Thyroid gland (tissue), 4 donors: ENCODE measurements at regions not wholly inside any gene's neighbourhood (a gene's known extent, or its start where the extent isn't known, plus 50 kb on each side); places are given as distances from the start of the nearest gene placed in this dataset.

Source experiments
- DNase-seq, 2 donors: peaks; one replicate each; pipeline ENCODE4 v3.0.0-alpha.2; 2019
- H3K27ac ChIP-seq, 3 donors: fragments of 200-600 bp; sonication (generic); 1 replicate in 2 of 3; 2 replicates in 1 of 3; pipeline ENCODE4 v1.5.1; 2016 to 2019; ENCODE audit warnings: mild to moderate bottlenecking in 1 of 3, moderate library complexity in 1 of 3
- H3K27me3 ChIP-seq: fragments of 200-600 bp; sonication (generic); one replicate; pipeline ENCODE4 v1.5.1; 2019
- H3K36me3 ChIP-seq, 2 donors: fragments of 200-600 bp; sonication (generic); one replicate each; pipeline ENCODE4 v1.5.1; 2016 to 2019
- H3K4me1 ChIP-seq, 2 donors: fragments of 200-600 bp; sonication (generic); one replicate each; pipeline ENCODE4 v1.5.1; 2017 to 2019
- H3K4me3 ChIP-seq, 3 donors: fragments of 200-600 bp; sonication (generic); replicated peaks in 1 of 3; 1 replicate in 2 of 3; 2 replicates in 1 of 3; pipeline ENCODE4 v1.5.1; 2016; ENCODE audit warnings: mild to moderate bottlenecking in 1 of 3
- H3K9me3 ChIP-seq: fragments of 200-600 bp; sonication (generic); one replicate; pipeline ENCODE4 v1.5.1; 2017
- POLR2A ChIP-seq, 2 donors: fragments of 450-650 bp; IDR thresholded peaks; one replicate each; pipeline ENCODE4 v1.6.1; 2017; ENCODE audit warnings: antibody characterized with exemption in 2 of 2, mild to moderate bottlenecking in 2 of 2, moderate library complexity in 1 of 2
- WGBS, 2 donors: methylation state at CpG; one replicate each; pipeline ENCODE4 v1.1.5; 2017; 5-methylcytosine and 5-hydroxymethylcytosine counted together
- intact Hi-C: fragments of 100-400 bp; cut with DNase I; formaldehyde crosslinking; loops from one replicate; pipeline ENCODE4 v1.15.1; 2023
- TF ChIP-seq, protein P1 (sequence below), 6 experiments: fragments of 200-600 bp in 3 of 6; fragments of 450-650 bp in 3 of 6; sonication (generic) in 3 of 6; IDR thresholded peaks; one replicate each; pipeline ENCODE4 v1.5.1; 2016 to 2019; ENCODE audit warnings: antibody characterized with exemption in 6 of 6, mild to moderate bottlenecking in 2 of 6, inconsistent platforms in 1 of 6, moderate library complexity in 1 of 6

GRCh38 chr12:116358893-116359761, 81.6 kb upstream of the MED13L start:
- Histone ChIP-seq H3K4me1 (peaks cover 0 to 11% of the 10 kb centered on the region in 2 donors), H3K27me3 (no peaks in the 10 kb centered on the region), H3K27ac (peak overlapping the region; percentile 41 to 75 (median 73)), H3K9me3 (no peaks in the 10 kb centered on the region), H3K36me3 (no peaks in the 10 kb centered on the region), H3K4me3 (no peak overlapping the region)
- WGBS, 2 donors: 12 to 13% methylated on average over 10 of the region's 10 CpGs
- intact Hi-C loops: no loop called here
- TF ChIP-seq, protein P1, sequence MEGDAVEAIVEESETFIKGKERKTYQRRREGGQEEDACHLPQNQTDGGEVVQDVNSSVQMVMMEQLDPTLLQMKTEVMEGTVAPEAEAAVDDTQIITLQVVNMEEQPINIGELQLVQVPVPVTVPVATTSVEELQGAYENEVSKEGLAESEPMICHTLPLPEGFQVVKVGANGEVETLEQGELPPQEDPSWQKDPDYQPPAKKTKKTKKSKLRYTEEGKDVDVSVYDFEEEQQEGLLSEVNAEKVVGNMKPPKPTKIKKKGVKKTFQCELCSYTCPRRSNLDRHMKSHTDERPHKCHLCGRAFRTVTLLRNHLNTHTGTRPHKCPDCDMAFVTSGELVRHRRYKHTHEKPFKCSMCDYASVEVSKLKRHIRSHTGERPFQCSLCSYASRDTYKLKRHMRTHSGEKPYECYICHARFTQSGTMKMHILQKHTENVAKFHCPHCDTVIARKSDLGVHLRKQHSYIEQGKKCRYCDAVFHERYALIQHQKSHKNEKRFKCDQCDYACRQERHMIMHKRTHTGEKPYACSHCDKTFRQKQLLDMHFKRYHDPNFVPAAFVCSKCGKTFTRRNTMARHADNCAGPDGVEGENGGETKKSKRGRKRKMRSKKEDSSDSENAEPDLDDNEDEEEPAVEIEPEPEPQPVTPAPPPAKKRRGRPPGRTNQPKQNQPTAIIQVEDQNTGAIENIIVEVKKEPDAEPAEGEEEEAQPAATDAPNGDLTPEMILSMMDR (IDR thresholded peaks at IDR 0.05): no peak
- TF ChIP-seq POLR2A (IDR thresholded peaks at IDR 0.05): peak in 1 of 2 donors; percentile 42
- DNase-seq: peak; percentile 95 to 97

DNA sequence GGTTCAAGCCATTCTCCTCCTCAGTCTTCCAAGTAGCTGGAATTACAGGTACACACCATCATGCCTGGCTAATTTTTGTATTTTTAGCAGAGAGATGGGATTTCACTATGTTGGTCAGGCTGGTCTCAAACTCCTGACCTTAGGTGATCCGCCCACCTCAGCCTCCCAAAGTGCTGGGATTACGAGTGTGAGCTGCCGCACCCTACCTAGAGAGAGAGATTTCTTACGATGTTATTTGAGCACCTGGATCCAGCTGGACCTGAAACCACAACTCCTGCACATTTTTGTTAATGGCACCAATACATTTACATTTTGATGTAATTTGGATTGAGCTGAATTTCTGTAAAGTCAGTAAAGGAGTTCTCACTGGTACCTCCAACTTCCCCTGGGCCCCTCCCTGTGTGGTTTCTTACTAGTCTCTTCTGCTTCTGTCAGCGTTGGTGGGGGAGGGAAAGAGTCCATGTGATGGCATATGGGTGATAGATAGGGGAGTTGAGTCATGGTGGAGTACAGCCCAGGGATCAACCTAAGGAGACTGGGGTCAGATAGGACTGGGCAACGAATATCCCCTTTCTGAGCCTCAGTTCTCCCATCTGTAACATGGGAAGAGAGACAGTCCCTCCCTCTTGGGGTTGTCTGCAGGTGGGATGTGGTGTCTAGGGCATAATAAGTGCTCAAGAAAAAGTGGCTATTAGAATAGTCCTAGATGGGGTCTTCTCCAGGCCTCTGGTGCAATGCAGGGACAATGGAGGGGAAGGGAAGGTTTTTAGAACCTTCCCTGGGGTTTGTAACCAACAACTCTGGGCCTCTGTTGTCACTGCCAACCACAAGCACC, 83.3 kb upstream of the MED13L start:
- 93 to 94% methylated on average over 6 of the region's 6 CpGs for WGBS, 2 donors
- intact Hi-C loops: no loop called here

DNA sequence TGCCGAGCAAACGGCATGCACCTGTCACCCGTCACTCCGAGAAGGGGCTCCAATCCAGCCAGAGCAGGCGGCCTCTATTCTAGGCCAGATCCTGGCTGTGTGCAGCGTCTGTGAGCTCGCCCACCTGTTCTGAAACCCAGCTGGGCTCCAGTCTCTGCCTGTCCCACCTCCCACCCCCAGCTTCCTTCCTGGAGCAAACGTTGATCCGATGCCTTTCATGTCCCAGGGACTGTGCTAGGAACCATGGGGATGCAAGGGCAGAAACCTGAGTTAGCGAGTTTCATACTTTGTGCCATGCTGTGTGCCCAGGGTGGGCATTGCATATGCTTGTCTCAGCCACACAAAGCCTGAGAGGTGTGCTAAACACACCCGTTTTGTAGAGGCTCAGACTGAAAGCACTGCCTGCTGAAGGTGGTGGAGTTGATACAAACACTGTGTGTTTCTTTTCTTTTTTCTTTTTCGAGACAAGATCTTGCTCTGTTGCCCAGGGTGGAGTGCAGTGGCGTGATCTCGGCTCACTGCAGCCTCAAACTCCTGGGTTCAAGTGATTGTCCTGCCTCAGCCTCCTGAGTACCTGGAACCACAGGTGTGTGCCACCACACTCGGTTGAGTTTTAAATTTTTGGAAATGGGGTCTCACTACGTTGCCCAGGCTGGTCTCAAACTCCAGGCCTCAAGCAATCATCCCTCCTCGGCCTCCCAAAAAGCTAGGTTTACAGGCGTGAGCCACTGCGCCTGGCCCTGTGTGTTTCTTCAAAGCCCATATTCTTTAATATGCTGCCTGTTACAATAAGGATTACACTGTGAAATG, 84.1 kb upstream of the MED13L start:
- TF ChIP-seq, protein P1 (IDR thresholded peaks at IDR 0.05): no peak
- no peak for TF ChIP-seq POLR2A (IDR thresholded peaks at IDR 0.05)
- Histone ChIP-seq H3K27ac (no peak overlapping the region), H3K4me3 (no peak overlapping the region), H3K4me1 (peaks cover 0 to 16% of the 10 kb centered on the region in 2 donors), H3K9me3 (no peaks in the 10 kb centered on the region), H3K27me3 (no peaks in the 10 kb centered on the region), H3K36me3 (no peaks in the 10 kb centered on the region)
- intact Hi-C loops: no loop called here
- WGBS, 2 donors: 83 to 87% methylated on average over 19 of the region's 19 CpGs
- DNase-seq: no peak

More for the DNA sequence above, 83.3 kb upstream of the MED13L start:
- Histone ChIP-seq H3K27me3 (no peaks in the 10 kb centered on the region), H3K4me1 (peaks cover 0 to 11% of the 10 kb centered on the region in 2 donors), H3K4me3 (no peak overlapping the region), H3K9me3 (no peaks in the 10 kb centered on the region), H3K27ac (no peak overlapping the region), H3K36me3 (no peaks in the 10 kb centered on the region)
- no peak for DNase-seq
- no peak for TF ChIP-seq POLR2A (IDR thresholded peaks at IDR 0.05)
- TF ChIP-seq, protein P1 (IDR thresholded peaks at IDR 0.05): no peak

GRCh38 chr12:116365114-116365513, 87.6 kb upstream of the MED13L start:
- Histone ChIP-seq H3K4me1 (peaks cover 6 to 12% of the 10 kb centered on the region in 2 donors), H3K27ac (no peak overlapping the region), H3K4me3 (no peak overlapping the region), H3K9me3 (no peaks in the 10 kb centered on the region), H3K27me3 (no peaks in the 10 kb centered on the region), H3K36me3 (no peaks in the 10 kb centered on the region)
- WGBS, 2 donors: 90 to 91% methylated on average over 2 of the region's 2 CpGs
- no peak for DNase-seq
- TF ChIP-seq POLR2A (IDR thresholded peaks at IDR 0.05): no peak
- TF ChIP-seq, protein P1 (IDR thresholded peaks at IDR 0.05): no peak
- intact Hi-C loops: no loop called here
